ENCODE measurements at regions not wholly inside any gene's neighbourhood (a gene's known extent, or its start where the extent isn't known, plus 50 kb on each side); places are given as distances from the start of the nearest gene placed in this dataset.

- Histone ChIP-seq H3K27me3 (ENCODE audit: insufficient read depth, low read length) (no peaks in the 10 kb centered on the region), H3K9me3 (ENCODE audit: control insufficient read depth in 1 of 2, insufficient read depth in 1 of 2, low read depth in 1 of 2, low read length in 2 of 2) (no peaks in the 10 kb centered on the region), H3K4me3 (replicated peaks in 1 of 2; ENCODE audit: low read depth in 1 of 2, low read length in 2 of 2) (no peak overlapping the region), H3K79me2 (ENCODE audit: insufficient read depth, low read length) (no peaks in the 10 kb centered on the region), H3K4me1 (ENCODE audit: control insufficient read depth in 1 of 2, insufficient read depth in 2 of 2, low read length in 2 of 2) (peaks cover 0 to 4% of the 10 kb centered on the region in 2 experiments; a peak in 1 of 4 replicates), H3K4me2 (ENCODE audit: low read length) (no peak overlapping the region), H3K9ac (ENCODE audit: low read length) (no peak overlapping the region), H3K27ac (ENCODE audit: low read depth, low read length) (no peak overlapping the region), H2AFZ (ENCODE audit: low read depth, low read length, poor library complexity, severe bottlenecking) (no peak overlapping the region), H4K20me1 (ENCODE audit: insufficient read depth) (no peaks in the 10 kb centered on the region), H3K9me2 (ENCODE audit: insufficient read depth) (no peaks in the 10 kb centered on the region), H3K36me3 (ENCODE audit: control insufficient read depth in 1 of 2, insufficient read depth in 2 of 2, low read length in 2 of 2) (no peaks in the 10 kb centered on the region)
- no TSS peak for BruUV-seq (replicated peaks)
- intact Hi-C loops (cut with micrococcal nuclease) = no loop called here
- no peak for TF ChIP-seq CBX3 (IDR thresholded peaks at IDR 0.05; ENCODE audit: low read depth)
- TF ChIP-seq POLR2AphosphoS5 (IDR thresholded peaks at IDR 0.05; ENCODE audit: low read depth, low read length) = no peak
- no peak for TF ChIP-seq REST (IDR thresholded peaks at IDR 0.05; ENCODE audit: low read depth)
- ATAC-seq (peak; percentile 68; the same call in 1 of the 2 replicates), DNase-seq (ENCODE audit: low read depth, low spot score) (peak; percentile 6)
- RAD21 ChIA-PET (ENCODE audit: low non-redundant PET in 1 of 2, low total read pairs in 2 of 2, uncharacterized antibody in 2 of 2, unreplicated experiment in 2 of 2) = no interaction called here
- POLR2A ChIA-PET = no interaction called here
- CTCF ChIA-PET = no interaction called here
Observed at GRCh38 chr12:58148405-58148804, 207.0 kb downstream of the ATP23 start.

GRCh38 chr12:58148976-58149375 lies 207.6 kb downstream of the ATP23 start:
- intact Hi-C loops (cut with micrococcal nuclease) = no loop called here
- Histone ChIP-seq H4K20me1 (ENCODE audit: insufficient read depth) (no peaks in the 10 kb centered on the region), H3K4me1 (ENCODE audit: control insufficient read depth in 1 of 2, insufficient read depth in 2 of 2, low read length in 2 of 2) (peaks cover 0 to 4% of the 10 kb centered on the region in 2 experiments; a peak in 1 of 4 replicates), H3K9me2 (ENCODE audit: insufficient read depth) (no peaks in the 10 kb centered on the region), H3K27ac (ENCODE audit: low read depth, low read length) (no peak overlapping the region), H3K9ac (ENCODE audit: low read length) (no peak overlapping the region), H2AFZ (ENCODE audit: low read depth, low read length, poor library complexity, severe bottlenecking) (no peak overlapping the region), H3K9me3 (ENCODE audit: control insufficient read depth in 1 of 2, insufficient read depth in 1 of 2, low read depth in 1 of 2, low read length in 2 of 2) (no peaks in the 10 kb centered on the region), H3K36me3 (ENCODE audit: control insufficient read depth in 1 of 2, insufficient read depth in 2 of 2, low read length in 2 of 2) (no peaks in the 10 kb centered on the region), H3K79me2 (ENCODE audit: insufficient read depth, low read length) (no peaks in the 10 kb centered on the region), H3K4me2 (ENCODE audit: low read length) (no peak overlapping the region), H3K4me3 (replicated peaks in 1 of 2; ENCODE audit: low read depth in 1 of 2, low read length in 2 of 2) (no peak overlapping the region), H3K27me3 (ENCODE audit: insufficient read depth, low read length) (no peaks in the 10 kb centered on the region)
- POLR2A ChIA-PET = no interaction called here
- DNase-seq (ENCODE audit: low read depth, low spot score) (no peak), ATAC-seq (no peak)
- BruUV-seq (replicated peaks) = no TSS peak
- RAD21 ChIA-PET (ENCODE audit: low non-redundant PET in 1 of 2, low total read pairs in 2 of 2, uncharacterized antibody in 2 of 2, unreplicated experiment in 2 of 2) = no interaction called here
- CTCF ChIA-PET = no interaction called here
- TF ChIP-seq SRF (IDR thresholded peaks at IDR 0.05; ENCODE audit: low read depth) = no peak
- TF ChIP-seq YY1 (IDR thresholded peaks at IDR 0.05; ENCODE audit: extremely low read depth, insufficient replicate concordance, low read depth, low read length) = no peak
- no peak for TF ChIP-seq SP1 (IDR thresholded peaks at IDR 0.05; ENCODE audit: low read depth)
- no peak for TF ChIP-seq RAD21 (IDR thresholded peaks at IDR 0.05; ENCODE audit: low read depth)
- no peak for TF ChIP-seq SIN3A (IDR thresholded peaks at IDR 0.05; ENCODE audit: low read depth)
- no peak for TF ChIP-seq REST (IDR thresholded peaks at IDR 0.05; ENCODE audit: low read depth)
- TF ChIP-seq POLR2AphosphoS5 (IDR thresholded peaks at IDR 0.05; ENCODE audit: low read depth, low read length) = no peak
- TF ChIP-seq POLR2A (IDR thresholded peaks at IDR 0.05; ENCODE audit: borderline replicate concordance, extremely low read depth, insufficient read depth, insufficient read length) = no peak
- TF ChIP-seq CEBPB (IDR thresholded peaks at IDR 0.05; ENCODE audit: low read depth) = no peak
- no peak for TF ChIP-seq ATF3 (IDR thresholded peaks at IDR 0.05)
- TF ChIP-seq EZH2 (IDR thresholded peaks at IDR 0.05) = no peak
- no peak for TF ChIP-seq EZH2phosphoT487 (IDR thresholded peaks at IDR 0.05; ENCODE audit: borderline replicate concordance)
- no peak for TF ChIP-seq ELF1 (IDR thresholded peaks at IDR 0.05; ENCODE audit: borderline replicate concordance, low read depth)
- no peak for TF ChIP-seq CBX3 (IDR thresholded peaks at IDR 0.05; ENCODE audit: low read depth)
- no peak for TF ChIP-seq MAX (IDR thresholded peaks at IDR 0.05)
